HG03457 (cell line): ENCODE measurements at regions not wholly inside any gene's neighbourhood (a gene's known extent, or its start where the extent isn't known, plus 50 kb on each side); places are given as distances from the start of the nearest gene placed in this dataset.

Source experiments
- ATAC-seq: cut with Tn5 transposase; IDR thresholded peaks from one replicate; pipeline ENCODE4 v1.9.1; 2021; ENCODE audit warnings: moderate number of reproducible peaks; ENCODE audit not compliant: unreplicated experiment

DNA sequence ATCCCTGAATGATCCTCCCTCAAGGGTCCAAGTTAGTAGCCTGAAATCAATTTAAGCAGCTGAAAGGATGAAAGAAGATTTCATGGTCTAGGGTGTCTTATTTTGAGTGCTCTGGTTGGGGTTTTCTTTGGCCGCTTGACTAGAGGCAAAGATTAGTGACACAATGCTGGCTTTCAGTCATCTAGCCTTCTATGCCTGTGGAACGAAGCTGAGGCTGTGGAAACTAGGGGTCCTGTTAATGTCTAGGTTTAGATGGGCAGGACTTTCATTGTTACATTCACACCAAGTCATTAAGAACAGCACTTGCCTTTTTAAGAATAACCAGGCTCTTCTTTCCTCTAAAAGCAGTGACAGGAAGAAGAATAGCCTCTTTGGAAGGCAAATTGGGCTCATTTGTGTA lies 253.8 kb upstream of the E2F7 start:
- ATAC-seq = no peak

DNA sequence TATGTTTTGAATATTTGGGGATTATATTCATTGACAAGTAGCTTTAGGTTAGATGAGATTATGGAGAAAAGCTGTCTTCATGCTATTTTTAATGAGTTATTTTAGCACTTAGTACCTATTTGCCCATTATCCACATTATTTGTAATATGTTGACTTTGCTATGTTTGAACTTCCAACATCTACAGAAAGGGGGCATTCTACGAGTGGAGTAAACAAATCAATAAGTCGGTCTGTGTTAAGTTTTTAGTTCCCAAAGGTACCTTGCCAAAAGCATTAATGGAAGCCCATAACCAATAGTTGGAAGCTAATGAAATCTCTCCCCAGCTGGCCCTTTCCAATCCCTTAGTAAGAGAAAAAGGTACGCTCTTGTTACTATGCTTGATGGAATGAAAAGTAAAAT lies 250.0 kb upstream of the E2F7 start:
- no peak for ATAC-seq

DNA sequence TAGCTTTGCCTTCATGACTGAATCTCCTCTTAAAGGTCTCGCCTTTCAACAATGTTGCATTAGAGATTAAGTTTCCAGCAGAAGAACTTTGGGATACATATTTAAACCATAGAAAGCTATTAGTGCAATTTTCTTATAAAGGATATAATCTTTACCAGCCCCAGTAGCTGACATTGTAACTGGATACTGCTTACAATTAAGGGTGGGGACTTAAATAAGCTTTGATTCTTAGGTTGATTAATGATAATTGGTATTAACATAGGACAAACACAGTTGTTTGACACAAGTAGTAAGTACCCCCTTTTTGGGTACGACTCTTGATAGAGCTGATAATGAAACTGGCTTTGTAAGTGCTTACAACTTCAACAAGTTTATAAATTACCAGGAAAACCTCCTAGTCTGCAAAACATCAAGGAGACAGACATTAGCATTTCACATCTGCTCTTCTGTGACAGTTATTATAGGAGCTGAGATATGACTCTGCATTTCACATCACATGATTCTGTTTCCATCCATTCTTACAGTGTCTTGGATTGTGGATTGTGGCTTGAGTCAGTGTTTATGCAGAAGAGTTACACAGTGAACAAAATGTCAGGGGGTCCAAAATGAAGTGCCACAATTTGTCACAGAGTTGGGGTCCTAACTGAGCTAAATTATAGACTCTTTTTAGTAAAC lies 249.1 kb upstream of the E2F7 start:
- no peak for ATAC-seq

DNA sequence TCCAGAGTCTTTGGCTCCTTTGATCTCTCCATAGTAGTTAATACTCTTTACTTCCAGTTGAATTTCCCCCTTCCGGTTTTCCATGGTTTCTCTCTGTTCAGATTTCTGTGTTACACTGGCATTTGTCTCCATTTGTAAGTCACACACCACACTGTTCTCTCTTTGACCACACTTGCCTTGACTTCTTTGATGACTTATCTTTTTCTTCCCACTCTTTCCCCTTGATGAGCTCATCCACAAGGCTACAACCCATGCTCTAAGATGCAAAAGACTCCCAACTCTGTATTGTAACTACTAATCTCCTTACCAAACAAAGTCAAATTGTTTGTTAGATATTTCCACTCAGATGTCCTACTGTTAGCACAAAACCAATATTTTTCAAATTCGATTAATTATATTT lies 242.7 kb upstream of the E2F7 start:
- no peak for ATAC-seq

- no peak for ATAC-seq
Measured at GRCh38 chr12:77300811-77301210, 235.4 kb upstream of the E2F7 start.

DNA sequence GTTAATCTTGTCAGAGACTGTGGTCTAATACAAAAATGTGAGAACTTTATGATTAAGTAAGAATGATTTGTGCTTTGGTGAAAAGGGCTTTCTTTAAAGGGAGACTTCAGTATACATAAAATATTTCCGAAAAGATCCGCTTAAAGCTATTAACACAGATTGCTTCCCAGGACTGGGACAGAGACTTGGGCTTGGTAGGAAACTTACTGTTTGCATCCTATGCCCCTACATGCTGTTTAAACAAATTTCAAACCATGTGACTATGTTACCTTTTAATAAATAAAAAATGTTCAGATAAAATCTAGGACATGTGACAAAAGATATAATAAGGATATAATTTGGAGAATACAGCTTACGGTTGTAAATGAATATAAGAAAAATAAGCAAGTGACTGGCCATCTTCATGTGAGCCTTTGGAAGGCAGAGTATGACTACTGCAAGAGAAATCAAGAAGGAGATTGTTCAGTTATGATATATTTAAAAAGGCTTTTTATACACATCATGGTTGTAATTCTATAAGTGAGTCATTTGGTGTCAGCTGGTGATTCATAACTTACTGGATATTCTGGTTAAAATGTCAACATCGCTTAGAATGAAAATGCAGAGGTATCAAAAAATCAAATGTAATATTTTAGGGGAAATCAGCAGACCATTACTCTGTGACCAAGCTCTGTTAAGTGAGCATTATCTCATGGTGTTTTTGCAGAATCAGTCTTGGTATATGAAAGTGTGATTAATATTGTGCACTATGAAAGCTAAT lies 234.7 kb upstream of the E2F7 start:
- ATAC-seq = no peak

DNA sequence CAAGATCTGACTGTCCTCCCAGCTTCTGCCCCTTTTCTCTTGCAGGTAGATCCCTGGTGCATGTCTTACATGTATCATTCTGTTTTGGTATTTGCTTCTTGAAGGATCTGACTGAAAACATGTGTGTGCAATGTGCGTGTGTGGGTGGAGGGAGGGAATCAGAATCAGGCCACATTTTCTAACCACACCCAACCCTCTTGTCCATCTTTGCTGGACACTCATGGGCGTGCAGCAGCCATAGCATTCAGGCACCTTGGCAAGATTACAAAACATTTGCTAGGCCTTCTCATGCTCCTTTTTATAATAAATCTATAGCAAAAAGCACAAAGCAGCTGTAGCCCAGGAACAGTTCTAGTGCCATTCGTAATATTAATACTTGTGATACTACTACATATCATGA lies 233.6 kb upstream of the E2F7 start:
- ATAC-seq = no peak

DNA sequence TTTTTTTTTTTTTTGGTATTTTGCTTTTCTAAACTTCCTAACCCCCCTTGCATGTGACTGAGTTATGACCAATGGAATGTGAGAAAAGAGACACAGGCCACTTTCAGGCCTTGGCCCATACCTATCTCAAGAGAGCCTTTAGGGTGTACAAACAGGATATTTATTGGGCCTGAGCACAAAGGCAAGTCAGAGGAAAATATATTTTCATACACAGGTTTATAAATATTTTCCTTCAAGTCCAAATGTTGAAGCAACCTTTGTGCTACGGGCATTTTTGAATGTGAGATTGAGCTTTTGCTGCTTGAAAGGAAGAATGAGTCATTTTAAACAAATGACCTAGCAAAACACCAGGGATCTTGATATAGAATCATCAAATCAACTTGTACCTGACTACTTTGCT lies 228.6 kb upstream of the E2F7 start:
- ATAC-seq = no peak

DNA sequence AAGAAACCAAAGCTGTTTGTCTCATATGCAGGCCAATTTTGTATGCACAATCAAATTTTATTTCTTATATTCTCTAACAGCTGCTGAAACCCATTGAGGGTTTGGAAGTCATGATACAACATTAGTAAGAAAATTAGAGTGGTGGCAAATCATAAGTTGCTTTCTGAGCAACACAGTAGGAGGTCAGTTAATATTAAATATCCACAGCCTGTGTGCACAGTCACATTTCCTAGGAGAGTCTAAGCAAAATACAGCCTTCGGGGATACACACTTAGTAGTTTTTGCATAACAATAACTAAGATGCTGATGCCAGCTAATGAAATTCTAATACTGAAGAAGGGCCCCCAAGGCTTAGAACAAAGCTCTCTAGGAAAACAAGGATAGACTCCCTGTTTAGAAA lies 209.6 kb upstream of the E2F7 start:
- ATAC-seq = no peak

DNA sequence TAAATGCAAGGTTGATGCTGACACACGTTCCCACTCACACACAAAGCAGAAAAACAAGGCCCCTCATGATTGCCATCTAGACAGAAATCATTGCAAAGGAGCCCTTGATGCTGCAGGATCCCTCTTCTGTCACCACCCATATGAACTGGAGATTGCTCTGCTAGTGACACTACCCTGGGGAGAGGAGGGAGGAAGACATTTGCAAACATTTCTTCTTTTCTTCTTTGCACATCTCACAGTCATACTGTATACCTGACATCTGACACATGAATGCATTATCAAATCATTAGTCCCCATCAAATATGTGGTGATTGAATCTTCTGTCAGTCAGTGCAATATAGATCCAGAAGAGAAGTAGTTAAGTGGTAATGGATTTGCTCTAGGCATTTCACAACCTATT lies 208.5 kb upstream of the E2F7 start:
- no peak for ATAC-seq

GRCh38 chr12:77256956-77257355 lies 191.6 kb upstream of the E2F7 start:
- no peak for ATAC-seq

- ATAC-seq = no peak
Measured at GRCh38 chr12:77253321-77253720, 188.0 kb upstream of the E2F7 start.

DNA sequence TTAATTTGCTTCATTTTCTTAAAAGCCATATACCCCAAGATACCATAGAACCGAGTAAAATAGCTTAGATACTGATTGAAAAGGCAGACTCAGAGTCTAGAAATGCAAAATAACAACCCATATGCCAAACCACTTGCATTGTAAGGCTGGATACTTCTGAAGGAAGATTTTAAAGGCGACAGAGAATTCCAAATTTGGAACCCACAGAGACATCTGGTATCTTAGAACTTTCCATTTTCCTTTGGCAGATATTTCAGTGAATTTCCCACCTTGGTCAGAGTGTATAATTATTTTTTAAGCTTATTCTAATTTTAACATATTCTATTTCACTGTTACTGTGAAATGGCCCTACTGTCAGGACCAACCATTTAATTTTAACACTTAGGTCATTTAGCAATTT lies 186.4 kb upstream of the E2F7 start:
- no peak for ATAC-seq

GRCh38 chr12:77249892-77250291 lies 184.5 kb upstream of the E2F7 start:
- ATAC-seq = no peak

GRCh38 chr12:77248036-77248435 lies 182.7 kb upstream of the E2F7 start:
- ATAC-seq = no peak

- ATAC-seq = no peak
Measured at GRCh38 chr12:77247542-77247941, 182.2 kb upstream of the E2F7 start.

DNA sequence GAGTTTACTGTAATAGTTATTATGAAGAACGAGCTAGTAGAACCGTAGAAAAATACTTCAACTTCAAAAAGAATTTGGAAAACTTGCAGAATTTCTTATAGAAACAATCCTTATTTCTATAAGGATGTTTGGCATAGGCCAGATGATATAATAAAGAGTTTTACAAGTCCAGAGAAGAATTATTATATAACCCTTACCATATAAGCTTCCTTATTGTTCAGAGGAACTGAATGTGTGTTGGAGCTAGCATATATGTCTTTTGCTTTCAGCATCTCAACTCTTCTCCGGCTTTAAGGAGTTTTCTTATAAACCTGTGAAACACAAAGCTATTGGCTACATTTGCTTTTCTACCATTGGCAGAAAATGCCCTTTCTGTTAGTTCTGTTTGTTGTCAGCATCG lies 178.0 kb upstream of the E2F7 start:
- ATAC-seq = no peak

DNA sequence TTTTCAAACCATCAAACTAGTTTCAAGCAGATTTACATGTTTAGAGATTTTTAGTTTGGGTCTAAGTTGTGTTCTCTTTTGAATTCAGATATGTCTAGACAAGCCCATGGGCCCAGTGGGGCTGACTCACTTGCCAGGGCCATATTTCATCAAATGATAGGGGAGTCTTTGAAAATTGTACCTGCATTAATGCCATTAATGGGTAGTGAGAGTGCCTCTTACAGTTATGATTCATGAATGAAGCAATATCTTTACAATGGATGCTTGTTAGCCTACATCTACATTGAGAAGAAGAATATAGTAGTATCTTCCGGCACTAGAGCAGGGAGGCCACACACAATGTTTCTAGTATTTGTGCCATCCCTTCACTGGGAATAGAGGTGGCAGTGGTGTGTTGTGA lies 174.2 kb upstream of the E2F7 start:
- ATAC-seq = no peak

GRCh38 chr12:77238335-77238734 lies 173.0 kb upstream of the E2F7 start:
- ATAC-seq = no peak

DNA sequence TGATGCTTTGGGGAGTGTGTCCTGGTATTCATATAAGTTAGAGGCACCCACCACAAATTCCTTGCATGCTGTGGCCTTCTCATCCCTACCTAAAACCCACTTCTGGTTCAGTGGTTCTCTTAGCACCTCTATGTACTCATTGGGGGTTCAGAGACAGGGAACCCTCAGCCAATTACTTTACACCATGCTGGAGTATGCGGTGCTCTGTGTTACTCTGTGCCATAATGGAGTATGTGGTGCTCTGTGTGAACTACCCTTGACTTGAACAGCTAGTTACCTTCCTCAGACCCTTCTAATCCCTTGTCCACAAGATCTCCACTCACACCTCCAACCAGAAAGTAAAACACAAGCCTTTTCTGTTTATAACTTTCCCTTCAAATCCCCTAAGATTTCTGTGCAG lies 172.5 kb upstream of the E2F7 start:
- ATAC-seq = no peak

GRCh38 chr12:77236066-77236465 lies 170.7 kb upstream of the E2F7 start:
- ATAC-seq = no peak

DNA sequence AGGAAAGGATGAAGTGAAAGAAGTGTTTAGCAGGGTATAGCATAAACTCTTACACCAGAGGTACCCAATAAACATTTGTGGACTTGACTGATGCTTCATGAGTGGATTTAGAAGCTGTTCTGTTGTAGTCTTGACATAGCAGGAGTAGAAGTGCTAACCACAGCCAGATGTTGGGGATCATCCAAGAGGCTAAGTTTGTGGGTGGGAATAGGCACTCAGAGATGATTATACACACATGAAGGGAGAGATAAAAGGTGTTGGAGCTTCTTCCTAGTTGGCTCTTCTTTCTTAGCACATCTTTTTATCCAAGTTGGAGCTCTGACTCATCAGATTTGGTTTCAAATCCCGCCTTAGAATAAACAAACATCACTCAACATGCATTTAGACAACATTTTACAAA lies 166.7 kb upstream of the E2F7 start:
- no peak for ATAC-seq

DNA sequence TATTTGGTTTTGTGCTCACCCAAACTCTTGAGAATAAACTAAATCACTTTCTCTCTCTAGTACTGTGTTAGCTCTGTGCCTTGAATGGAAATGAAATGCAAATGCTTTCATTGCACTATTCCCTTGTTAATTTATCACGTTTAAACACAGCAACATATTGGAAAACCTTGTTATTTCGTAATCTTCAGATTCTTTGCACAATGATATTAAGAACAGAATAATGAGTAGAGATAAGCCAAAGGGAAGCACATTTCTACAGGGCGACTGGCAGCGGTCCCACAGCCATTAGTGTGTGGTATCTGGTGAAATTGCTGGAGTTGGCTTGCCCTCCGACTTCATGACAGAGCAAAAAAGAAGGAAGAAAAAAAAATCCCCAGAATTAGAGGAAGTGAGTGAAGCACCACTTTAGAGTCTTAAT lies 166.1 kb upstream of the E2F7 start:
- ATAC-seq = no peak
